Activated naive CD4-positive, alpha-beta T cell treated with anti-CD3 and anti-CD28 coated beads, Interleukin-2, amount 10 ng/mL, durations not matched to agents 7 days and 5 days (primary cell): ENCODE measurements at regions not wholly inside any gene's neighbourhood (a gene's known extent, or its start where the extent isn't known, plus 50 kb on each side); places are given as distances from the start of the nearest gene placed in this dataset.
"Not testable (repeated sequence)": the region's sequence is repeated elsewhere in the genome, so short reads cannot be mapped to it uniquely, and the experiment has no call there.

Experiments
- CTCF ChIA-PET: fragments of 350-600 bp; sonication (Branson Sonifier 250); formaldehyde crosslinking; loops from one replicate; lab custom pipeline; 2021; ENCODE audit warnings: antibody characterized with exemption; lab: Charles Lee
- DNase-seq: peaks from one replicate; pipeline ENCODE4 v3.0.0-alpha.2; 2020
- H3K27ac Mint-ChIP-seq: one replicate; pipeline ENCODE4 v1.8.0; 2021; ENCODE audit warnings: mild to moderate bottlenecking, moderate library complexity, mixed read lengths
- H3K27me3 Mint-ChIP-seq: one replicate; pipeline ENCODE4 v1.8.0; 2021; ENCODE audit warnings: mild to moderate bottlenecking, mixed read lengths
- H3K36me3 Mint-ChIP-seq: one replicate; pipeline ENCODE4 v1.8.0; 2021; ENCODE audit warnings: mixed read lengths
- H3K4me1 Mint-ChIP-seq: one replicate; pipeline ENCODE4 v1.8.0; 2021; ENCODE audit warnings: mixed read lengths
- H3K4me3 Mint-ChIP-seq: one replicate; pipeline ENCODE4 v1.8.0; 2021; ENCODE audit warnings: mild to moderate bottlenecking, moderate library complexity, mixed read lengths
- H3K9me3 Mint-ChIP-seq: one replicate; pipeline ENCODE4 v1.8.0; 2021; ENCODE audit warnings: mixed read lengths

DNA sequence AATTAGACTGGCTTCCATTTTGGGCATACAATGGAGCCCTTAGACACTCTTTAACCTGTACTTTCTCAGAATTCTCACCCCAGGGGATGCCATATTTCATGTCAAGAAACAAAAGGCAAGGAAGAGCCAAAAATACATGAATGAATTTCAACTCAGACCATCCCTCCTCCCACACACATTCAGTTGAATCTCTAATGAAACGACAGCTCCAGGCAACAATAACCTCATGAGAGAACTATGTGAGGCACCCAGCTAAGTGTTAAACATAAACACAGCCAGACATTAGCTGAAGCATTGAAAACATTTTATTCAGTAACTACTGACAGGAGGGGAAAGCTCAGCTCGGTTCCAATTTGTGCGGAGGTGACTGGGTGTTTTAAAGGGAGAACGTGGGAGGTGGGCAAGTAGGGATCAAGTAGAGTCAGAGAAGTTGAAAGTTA lies 1359.1 kb upstream of the CDH9 start:
- CTCF ChIA-PET: no interaction called here
- no peaks in the 10 kb centered on the region for H3K4me1 Mint-ChIP-seq
- no peak for DNase-seq
- peaks cover 10% of the 10 kb centered on the region for H3K9me3 Mint-ChIP-seq
- H3K36me3 Mint-ChIP-seq: no peaks in the 10 kb centered on the region
- no peak overlapping the region for H3K4me3 Mint-ChIP-seq
- no peaks in the 10 kb centered on the region for H3K27me3 Mint-ChIP-seq
- H3K27ac Mint-ChIP-seq: no peak overlapping the region

DNA sequence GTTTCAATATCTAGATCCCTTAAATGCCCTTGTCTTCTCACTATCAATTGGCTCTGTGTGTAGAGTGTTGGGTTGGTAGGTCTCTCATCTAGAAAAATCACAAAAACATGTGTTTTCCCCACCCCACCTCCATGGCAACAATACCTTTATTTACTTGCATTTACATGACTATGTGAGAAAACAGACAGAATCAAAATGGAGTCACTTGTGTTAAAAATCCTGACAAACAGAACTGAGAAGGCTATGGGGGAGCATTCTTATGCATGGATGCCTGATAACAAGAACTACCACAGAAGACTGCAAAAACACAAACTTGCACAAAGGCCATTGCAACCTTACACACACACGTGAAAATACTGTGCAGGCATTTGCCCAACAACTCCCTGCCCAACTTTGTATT lies 1352.9 kb upstream of the CDH9 start:
- DNase-seq: no peak
- no peaks in the 10 kb centered on the region for H3K36me3 Mint-ChIP-seq
- CTCF ChIA-PET: no interaction called here
- no peaks in the 10 kb centered on the region for H3K4me1 Mint-ChIP-seq
- H3K27ac Mint-ChIP-seq: no peak overlapping the region
- H3K9me3 Mint-ChIP-seq: peaks cover 5% of the 10 kb centered on the region
- H3K27me3 Mint-ChIP-seq: no peaks in the 10 kb centered on the region
- no peak overlapping the region for H3K4me3 Mint-ChIP-seq

DNA sequence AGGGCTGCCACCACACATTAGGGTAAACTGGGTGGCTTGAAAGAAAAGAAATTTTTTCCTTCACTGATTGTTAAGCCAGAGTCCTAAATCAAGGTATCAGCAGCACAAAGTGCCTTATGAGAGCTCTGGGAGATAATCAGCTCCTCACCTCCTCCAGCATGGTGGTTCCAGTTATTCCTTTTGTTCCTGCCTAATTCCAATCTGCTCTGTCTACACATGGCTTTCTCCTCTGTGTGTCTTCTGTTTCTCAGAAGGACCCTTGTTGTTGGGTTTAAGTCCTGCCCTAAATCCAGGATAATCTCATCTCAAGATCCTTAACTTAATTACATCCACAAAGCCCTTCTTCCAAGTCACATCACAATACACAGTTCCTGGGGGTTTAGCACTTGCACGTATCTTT lies 1352.0 kb upstream of the CDH9 start:
- Mint-ChIP-seq H3K27ac (no peak overlapping the region), H3K4me3 (no peak overlapping the region), H3K36me3 (no peaks in the 10 kb centered on the region), H3K9me3 (peaks cover 5% of the 10 kb centered on the region), H3K27me3 (no peaks in the 10 kb centered on the region), H3K4me1 (no peaks in the 10 kb centered on the region)
- CTCF ChIA-PET: no interaction called here
- no peak for DNase-seq

DNA sequence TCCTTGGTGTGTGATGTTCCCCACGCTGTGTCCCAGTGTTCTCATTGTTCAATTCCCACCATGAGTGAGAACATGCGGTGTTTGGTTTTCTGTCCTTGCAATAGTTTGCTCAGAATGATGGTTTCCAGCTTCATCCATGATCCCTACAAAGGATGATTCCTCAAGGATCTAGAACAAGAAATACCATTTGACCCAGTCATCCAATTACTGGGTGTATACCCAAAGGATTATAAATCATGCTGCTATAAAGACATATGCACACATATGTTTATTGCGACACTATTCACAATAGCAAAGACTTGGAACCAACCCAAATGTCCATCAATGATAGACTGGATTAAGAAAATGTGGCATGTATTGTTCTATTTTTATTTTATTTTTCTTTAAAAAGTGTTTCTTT lies 1351.3 kb upstream of the CDH9 start:
- H3K27me3 Mint-ChIP-seq: not testable (repeated sequence)

DNA sequence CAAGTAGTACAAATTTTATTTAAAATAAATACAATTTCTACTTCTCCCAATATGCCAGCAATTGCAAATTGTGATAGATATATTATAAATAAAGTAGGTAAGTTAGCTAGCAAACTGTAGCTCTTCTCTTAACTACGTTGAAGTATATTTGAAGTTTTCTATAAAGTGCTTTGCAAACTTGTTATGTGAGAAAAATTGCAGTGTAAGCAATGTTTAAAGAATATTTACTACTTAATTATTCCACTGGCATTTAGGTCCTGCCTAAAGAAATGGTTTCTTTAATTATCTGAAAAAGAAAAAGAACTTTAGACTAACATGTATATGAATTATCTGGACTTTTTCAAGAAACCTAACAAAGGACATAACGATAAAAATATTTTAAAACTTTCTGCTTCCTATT lies 1350.0 kb upstream of the CDH9 start:
- no peaks in the 10 kb centered on the region for H3K4me1 Mint-ChIP-seq
- CTCF ChIA-PET: no interaction called here

More for the DNA sequence above, 1351.3 kb upstream of the CDH9 start:
- H3K4me1 Mint-ChIP-seq, H3K4me3 Mint-ChIP-seq, H3K36me3 Mint-ChIP-seq, H3K27ac Mint-ChIP-seq, DNase-seq, CTCF ChIA-PET, H3K9me3 Mint-ChIP-seq: not testable (repeated sequence)

DNA sequence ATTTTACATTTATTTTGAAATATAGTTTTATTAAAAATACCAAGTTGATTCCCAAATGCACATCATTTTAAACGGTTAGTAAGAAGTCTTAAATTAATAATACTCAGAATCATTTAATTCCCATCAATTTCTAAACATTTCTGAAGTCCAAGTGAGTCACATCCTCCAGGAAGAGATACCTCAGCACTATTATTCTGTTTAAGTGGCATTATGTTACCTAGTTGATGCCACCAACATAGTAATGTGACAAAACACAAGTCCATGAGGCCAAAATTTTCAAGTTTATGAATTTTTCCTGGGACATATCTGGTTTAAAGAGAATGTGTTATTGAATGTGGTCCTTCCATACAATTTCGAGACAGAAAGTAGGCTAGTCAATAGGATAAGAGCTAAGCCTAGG lies 1348.3 kb upstream of the CDH9 start:
- no peaks in the 10 kb centered on the region for H3K36me3 Mint-ChIP-seq
- H3K27ac Mint-ChIP-seq: no peak overlapping the region
- H3K27me3 Mint-ChIP-seq: no peaks in the 10 kb centered on the region
- H3K4me1 Mint-ChIP-seq: no peaks in the 10 kb centered on the region
- CTCF ChIA-PET: no interaction called here
- H3K4me3 Mint-ChIP-seq: no peak overlapping the region
- DNase-seq: no peak
- peaks cover 8% of the 10 kb centered on the region for H3K9me3 Mint-ChIP-seq

More for the DNA sequence above, 1350.0 kb upstream of the CDH9 start:
- H3K27me3 Mint-ChIP-seq: no peaks in the 10 kb centered on the region
- no peak overlapping the region for H3K4me3 Mint-ChIP-seq
- no peak overlapping the region for H3K27ac Mint-ChIP-seq
- peaks cover 5% of the 10 kb centered on the region for H3K9me3 Mint-ChIP-seq
- no peak for DNase-seq
- no peaks in the 10 kb centered on the region for H3K36me3 Mint-ChIP-seq

DNA sequence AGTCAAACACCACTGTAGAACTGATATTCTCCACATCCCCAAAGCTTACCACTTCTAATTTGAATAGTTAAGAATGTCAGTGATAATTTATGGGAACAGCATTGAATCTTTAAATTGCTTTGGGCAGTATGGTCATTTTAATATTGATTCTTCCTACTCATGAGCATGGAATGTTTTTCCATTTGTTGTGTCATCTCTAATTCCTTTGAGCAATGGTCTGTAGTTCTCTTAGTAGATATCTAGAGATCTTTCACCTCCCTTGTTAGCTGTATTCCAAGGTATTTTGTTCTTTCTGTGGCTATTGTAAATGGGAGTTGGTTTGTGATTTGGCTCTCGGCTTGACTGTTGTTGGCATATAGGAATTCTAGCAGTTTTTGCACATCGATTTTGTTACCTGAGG lies 1341.8 kb upstream of the CDH9 start:
- H3K9me3 Mint-ChIP-seq: peaks cover 18% of the 10 kb centered on the region

DNA sequence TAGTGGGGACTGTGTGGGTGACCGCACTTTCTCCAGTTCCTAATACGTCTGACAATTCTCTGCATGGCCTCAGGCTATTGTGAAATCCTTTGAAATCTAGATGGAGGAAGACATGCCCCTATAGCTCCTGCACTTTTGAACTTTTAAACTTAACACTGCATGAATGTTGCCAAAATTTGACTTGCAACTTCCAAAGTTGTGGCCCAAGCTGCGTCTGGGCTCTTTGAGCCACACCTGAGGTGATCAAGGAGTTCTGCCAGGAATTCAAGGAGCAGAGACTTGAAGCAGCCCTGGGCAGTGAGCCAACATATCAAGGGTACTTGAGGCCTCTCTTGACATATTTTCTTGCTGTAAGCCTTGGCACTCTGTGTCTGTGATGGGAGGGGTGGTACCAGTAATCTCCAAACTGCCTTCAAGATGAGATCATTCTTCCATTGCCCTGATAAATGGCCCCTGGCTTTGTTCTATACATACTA lies 1336.1 kb upstream of the CDH9 start:
- Mint-ChIP-seq H3K36me3 (no peaks in the 10 kb centered on the region), H3K9me3 (peaks cover 26% of the 10 kb centered on the region), H3K4me3 (no peak overlapping the region), H3K4me1 (no peaks in the 10 kb centered on the region), H3K27ac (no peak overlapping the region), H3K27me3 (no peaks in the 10 kb centered on the region)
- DNase-seq: no peak
- CTCF ChIA-PET: no interaction called here

More for the DNA sequence above, 1341.8 kb upstream of the CDH9 start:
- Mint-ChIP-seq H3K36me3 (no peaks in the 10 kb centered on the region), H3K27me3 (no peaks in the 10 kb centered on the region), H3K4me3 (no peak overlapping the region), H3K4me1 (no peaks in the 10 kb centered on the region), H3K27ac (no peak overlapping the region)
- CTCF ChIA-PET: no interaction called here
- DNase-seq: no peak

DNA sequence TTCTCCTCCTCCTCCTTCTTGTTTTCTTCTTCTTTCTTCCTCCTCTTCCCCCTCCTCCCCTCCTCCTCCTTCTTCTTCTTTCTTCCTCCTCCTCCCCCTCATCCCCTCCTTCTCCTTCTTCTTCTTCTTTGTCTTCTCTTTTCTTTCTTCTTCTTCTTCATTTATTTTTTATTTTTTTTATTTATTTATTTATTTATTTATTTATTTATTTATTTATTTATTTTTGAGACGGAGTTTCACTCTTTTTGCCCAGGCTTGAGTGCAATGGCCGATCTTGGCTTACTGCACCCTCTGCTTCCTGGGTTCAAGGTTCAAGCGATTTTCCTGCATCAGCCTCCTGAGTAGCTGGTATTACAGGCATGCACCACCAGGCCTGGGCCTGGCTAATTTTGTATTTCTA lies 1332.5 kb upstream of the CDH9 start:
- DNase-seq: no peak
- H3K9me3 Mint-ChIP-seq: peaks cover 26% of the 10 kb centered on the region
- CTCF ChIA-PET: no interaction called here
- no peaks in the 10 kb centered on the region for H3K27me3 Mint-ChIP-seq
- H3K4me3 Mint-ChIP-seq: no peak overlapping the region
- no peaks in the 10 kb centered on the region for H3K4me1 Mint-ChIP-seq
- no peaks in the 10 kb centered on the region for H3K36me3 Mint-ChIP-seq
- no peak overlapping the region for H3K27ac Mint-ChIP-seq

DNA sequence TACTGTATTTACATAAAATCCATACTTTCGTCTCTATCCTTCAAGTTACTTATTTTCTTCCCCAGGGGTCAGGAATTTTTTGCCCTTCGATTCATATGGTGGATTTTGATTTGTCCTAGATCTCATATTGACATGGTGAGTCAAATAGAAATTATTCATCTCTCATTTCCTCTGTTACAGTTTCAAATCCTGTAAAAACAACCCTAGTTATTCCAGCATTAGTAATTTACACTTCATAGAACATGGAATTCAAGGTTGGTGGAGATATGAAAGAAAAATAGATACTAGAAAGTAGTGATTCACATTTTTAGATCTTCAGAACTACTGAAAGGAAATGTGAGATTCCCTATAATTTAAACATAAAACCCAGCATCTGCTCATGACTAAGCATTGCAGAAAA lies 1331.0 kb upstream of the CDH9 start:
- no peaks in the 10 kb centered on the region for H3K36me3 Mint-ChIP-seq
- H3K4me1 Mint-ChIP-seq: no peaks in the 10 kb centered on the region
- no peak for DNase-seq
- no peaks in the 10 kb centered on the region for H3K27me3 Mint-ChIP-seq
- CTCF ChIA-PET: no interaction called here
- H3K9me3 Mint-ChIP-seq: peaks cover 18% of the 10 kb centered on the region
- no peak overlapping the region for H3K27ac Mint-ChIP-seq
- no peak overlapping the region for H3K4me3 Mint-ChIP-seq

DNA sequence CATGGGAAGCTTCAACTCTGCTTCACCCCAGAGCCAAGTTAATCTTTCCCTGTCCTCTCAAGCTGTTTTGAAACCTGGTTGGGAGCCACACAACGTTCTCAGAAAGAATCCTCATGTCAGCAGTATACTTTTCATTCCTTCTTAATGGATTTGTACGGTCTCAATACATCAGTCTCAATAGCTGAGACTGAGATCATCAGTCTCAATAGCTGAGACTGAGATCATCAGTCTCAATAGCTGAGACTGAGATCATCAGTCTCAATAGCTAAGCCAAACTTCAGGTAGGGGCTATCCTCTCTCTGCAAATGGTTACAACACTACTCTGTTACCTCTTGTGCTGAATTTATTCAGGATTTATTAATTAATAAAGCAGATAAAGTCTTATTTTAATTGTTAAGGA lies 1317.4 kb upstream of the CDH9 start:
- DNase-seq: no peak
- H3K4me3 Mint-ChIP-seq: no peak overlapping the region
- H3K36me3 Mint-ChIP-seq: no peaks in the 10 kb centered on the region
- peaks cover 9% of the 10 kb centered on the region for H3K9me3 Mint-ChIP-seq
- no peaks in the 10 kb centered on the region for H3K4me1 Mint-ChIP-seq
- CTCF ChIA-PET: no interaction called here
- H3K27ac Mint-ChIP-seq: no peak overlapping the region
- no peaks in the 10 kb centered on the region for H3K27me3 Mint-ChIP-seq

DNA sequence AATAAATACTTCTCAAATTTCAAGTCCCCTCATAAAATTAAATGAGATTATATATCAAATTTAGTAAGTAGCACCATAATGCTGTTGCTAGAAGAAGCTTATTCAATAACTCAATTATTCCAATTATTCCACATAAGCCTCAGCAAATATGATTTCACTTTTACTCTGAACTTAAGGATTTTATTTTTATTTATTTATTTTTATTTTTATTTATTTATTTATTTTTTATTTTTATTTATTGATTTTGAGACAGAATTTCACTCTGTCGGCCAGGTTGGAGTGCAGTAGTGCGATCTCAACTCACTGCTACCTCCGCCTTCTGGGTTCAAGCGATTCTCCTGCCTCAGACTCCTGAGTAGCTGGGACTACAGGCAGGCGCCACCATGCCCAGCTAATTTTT lies 1308.3 kb upstream of the CDH9 start:
- no peaks in the 10 kb centered on the region for H3K4me1 Mint-ChIP-seq
- no peak overlapping the region for H3K4me3 Mint-ChIP-seq
- no peaks in the 10 kb centered on the region for H3K36me3 Mint-ChIP-seq
- no peaks in the 10 kb centered on the region for H3K27me3 Mint-ChIP-seq
- H3K9me3 Mint-ChIP-seq: peaks cover 6% of the 10 kb centered on the region
- CTCF ChIA-PET: no interaction called here
- H3K27ac Mint-ChIP-seq: no peak overlapping the region
- no peak for DNase-seq

DNA sequence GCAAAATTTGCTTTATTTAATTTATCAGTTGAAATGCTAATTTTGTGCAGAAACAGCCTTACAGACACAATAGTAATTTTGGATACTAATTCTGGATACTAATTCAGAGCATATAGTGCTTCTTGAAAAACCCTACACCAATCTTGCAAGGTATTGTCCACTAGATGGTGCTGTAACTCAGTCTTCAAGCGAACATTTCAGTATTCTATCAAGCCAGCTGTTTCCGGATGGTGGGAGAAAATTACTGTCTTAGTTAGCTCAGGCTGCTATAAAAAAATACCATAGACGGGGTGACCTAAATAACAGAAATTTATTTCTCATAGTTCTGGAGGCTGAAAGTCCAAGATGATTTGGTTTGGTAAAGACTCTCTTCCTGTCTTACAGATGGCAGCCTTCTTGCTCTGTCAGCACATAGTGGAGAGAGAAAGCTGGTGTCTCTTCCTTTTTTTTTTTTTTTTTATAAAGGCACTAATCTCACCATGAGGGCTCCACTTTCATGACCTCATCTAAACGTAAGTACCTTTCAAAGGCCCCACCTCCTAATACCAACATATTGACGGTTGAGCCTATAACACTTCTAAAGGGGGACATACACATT lies 1306.5 kb upstream of the CDH9 start:
- CTCF ChIA-PET: interaction anchor here (0.6 kb wide), 2 partner anchors 14 to 15 kb away, joined by 3 read pairs; no protein-coding TSS in a partner anchor
- no peaks in the 10 kb centered on the region for H3K36me3 Mint-ChIP-seq
- no peak overlapping the region for H3K4me3 Mint-ChIP-seq
- no peaks in the 10 kb centered on the region for H3K27me3 Mint-ChIP-seq
- H3K4me1 Mint-ChIP-seq: no peaks in the 10 kb centered on the region
- H3K9me3 Mint-ChIP-seq: peaks cover 3% of the 10 kb centered on the region
- DNase-seq: no peak
- H3K27ac Mint-ChIP-seq: no peak overlapping the region

DNA sequence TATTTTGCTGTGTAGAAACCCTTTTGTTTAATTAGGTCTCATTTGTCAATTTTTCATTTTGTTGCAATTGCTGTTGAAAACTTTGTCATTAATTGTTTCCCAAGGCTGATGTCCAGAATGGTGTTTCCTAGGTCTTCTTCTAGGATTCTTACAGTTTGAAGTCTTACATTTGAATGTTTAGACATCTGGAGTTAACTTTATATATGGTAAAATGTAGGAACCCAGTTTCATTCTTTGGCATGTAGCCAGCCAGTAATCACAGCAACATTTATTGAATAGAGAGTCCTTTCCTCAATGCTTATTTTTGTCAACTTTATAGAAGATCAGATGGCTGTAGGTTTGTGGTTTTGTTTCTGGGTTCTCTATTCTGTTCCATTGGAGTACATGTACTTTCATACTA lies 1290.8 kb upstream of the CDH9 start:
- Mint-ChIP-seq H3K4me1 (no peaks in the 10 kb centered on the region), H3K27ac (no peak overlapping the region), H3K36me3 (no peaks in the 10 kb centered on the region), H3K27me3 (no peaks in the 10 kb centered on the region), H3K4me3 (no peak overlapping the region), H3K9me3 (peaks cover 7% of the 10 kb centered on the region)
- DNase-seq: no peak
- CTCF ChIA-PET: no interaction called here

DNA sequence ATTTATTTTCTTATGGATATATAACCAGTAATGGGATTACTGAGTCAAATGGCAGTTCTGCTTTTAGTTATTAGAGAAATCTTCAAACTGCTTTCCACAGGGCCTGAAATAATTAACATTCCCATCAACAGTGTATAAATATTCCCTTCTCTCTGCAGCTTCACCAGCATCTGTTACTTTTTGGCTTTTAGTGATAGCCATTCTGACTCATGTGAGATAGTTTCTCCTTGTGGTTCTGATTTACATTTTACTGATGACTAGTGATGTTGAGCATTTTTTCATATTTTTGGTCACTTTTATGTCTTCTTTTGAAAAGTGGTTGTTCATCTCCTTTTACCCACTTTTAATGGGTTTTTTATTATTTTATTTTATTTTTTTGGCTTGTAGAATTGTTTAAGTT lies 1290.3 kb upstream of the CDH9 start:
- no peak overlapping the region for H3K4me3 Mint-ChIP-seq
- no peaks in the 10 kb centered on the region for H3K27me3 Mint-ChIP-seq
- peaks cover 7% of the 10 kb centered on the region for H3K9me3 Mint-ChIP-seq
- H3K36me3 Mint-ChIP-seq: no peaks in the 10 kb centered on the region
- CTCF ChIA-PET: no interaction called here
- DNase-seq: no peak
- no peak overlapping the region for H3K27ac Mint-ChIP-seq
- H3K4me1 Mint-ChIP-seq: no peaks in the 10 kb centered on the region

DNA sequence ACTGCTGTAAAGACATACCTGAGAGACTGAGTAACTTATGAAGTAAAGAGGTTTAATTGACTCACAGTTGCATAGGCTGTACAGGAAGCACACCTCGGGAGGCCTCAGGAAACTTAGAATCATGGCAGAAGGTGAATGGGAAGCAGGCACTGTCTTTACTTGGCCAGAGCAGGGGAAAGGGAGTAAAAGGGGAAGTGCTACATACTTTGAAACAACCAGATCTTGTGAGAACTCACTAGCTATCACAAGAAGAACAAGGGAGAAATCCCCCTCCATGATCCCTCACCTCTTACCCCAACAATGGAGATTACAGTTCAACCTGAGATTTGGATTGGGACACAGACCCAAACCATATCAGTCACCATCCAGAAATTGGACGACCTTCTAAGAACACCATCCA lies 1285.8 kb upstream of the CDH9 start:
- peaks cover 3% of the 10 kb centered on the region for H3K9me3 Mint-ChIP-seq
- no peaks in the 10 kb centered on the region for H3K4me1 Mint-ChIP-seq
- CTCF ChIA-PET: no interaction called here
- no peak overlapping the region for H3K4me3 Mint-ChIP-seq
- no peaks in the 10 kb centered on the region for H3K36me3 Mint-ChIP-seq
- no peaks in the 10 kb centered on the region for H3K27me3 Mint-ChIP-seq
- H3K27ac Mint-ChIP-seq: no peak overlapping the region
- no peak for DNase-seq
